ENCODE measurements at regions not wholly inside any gene's neighbourhood (a gene's known extent, or its start where the extent isn't known, plus 50 kb on each side); places are given as distances from the start of the nearest gene placed in this dataset.

DNA sequence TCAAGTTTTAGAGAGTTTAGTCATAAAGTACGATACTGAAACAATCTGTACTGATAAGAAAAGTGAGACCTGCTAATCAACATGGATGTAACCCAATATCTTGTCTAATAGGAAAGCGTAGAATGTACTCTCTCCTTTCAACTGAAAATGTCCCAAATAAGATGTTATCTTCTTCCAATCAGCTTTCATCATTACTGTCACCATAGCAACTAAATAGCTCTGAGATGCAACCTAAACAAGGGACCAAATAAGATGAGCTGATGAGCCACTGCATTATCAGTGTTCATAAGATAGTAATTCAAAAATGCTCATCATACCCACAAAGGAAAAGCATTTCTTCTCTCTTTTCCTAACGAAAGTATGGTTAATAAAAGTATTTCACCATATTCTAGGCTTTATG, 1108.3 kb upstream of the MAP3K7 start:
- TF ChIP-seq POLR2AphosphoS5 (IDR thresholded peaks at IDR 0.05), result no peak
- TF ChIP-seq CTCF (IDR thresholded peaks at IDR 0.05), result no peak
- TF ChIP-seq POLR2A (IDR thresholded peaks at IDR 0.05), result no peak

All from breast epithelium (tissue), 3 donors.